HG03064 (cell line): ENCODE measurements at regions not wholly inside any gene's neighbourhood (a gene's known extent, or its start where the extent isn't known, plus 50 kb on each side); places are given as distances from the start of the nearest gene placed in this dataset.
"Not testable (repeated sequence)": the region's sequence is repeated elsewhere in the genome, so short reads cannot be mapped to it uniquely, and the experiment has no call there.

ENCODE experiments used
- ATAC-seq: cut with Tn5 transposase; IDR thresholded peaks from one replicate; pipeline ENCODE4 v1.9.1; 2021; ENCODE audit warnings: low read depth; ENCODE audit not compliant: unreplicated experiment

GRCh38 chr16:21422824-21423223, 144.7 kb upstream of the CRYM start:
- ATAC-seq, result not testable (repeated sequence)

- ATAC-seq, result not testable (repeated sequence)
These were observed 126.6 kb upstream of the CRYM start for GRCh38 chr16:21404699-21405098.

GRCh38 chr16:21397866-21398265, 119.8 kb upstream of the CRYM start:
- not testable (repeated sequence) for ATAC-seq

GRCh38 chr16:21396545-21396944, 118.5 kb upstream of the CRYM start:
- not testable (repeated sequence) for ATAC-seq

- ATAC-seq, result not testable (repeated sequence)
These were observed 112.5 kb upstream of the CRYM start for GRCh38 chr16:21390634-21391033.

GRCh38 chr16:21389860-21390259, 111.8 kb upstream of the CRYM start:
- not testable (repeated sequence) for ATAC-seq

- ATAC-seq, result not testable (repeated sequence)
These were observed 109.7 kb upstream of the CRYM start for GRCh38 chr16:21387757-21388156.

GRCh38 chr16:21386201-21386915, 108.3 kb upstream of the CRYM start:
- not testable (repeated sequence) for ATAC-seq

- ATAC-seq, result not testable (repeated sequence)
These were observed 105.6 kb upstream of the CRYM start for GRCh38 chr16:21383682-21384081.

- not testable (repeated sequence) for ATAC-seq
These were observed 101.6 kb upstream of the CRYM start for GRCh38 chr16:21379645-21380044.

GRCh38 chr16:21376196-21376899, 98.3 kb upstream of the CRYM start:
- not testable (repeated sequence) for ATAC-seq

GRCh38 chr16:21375334-21375733, 97.2 kb upstream of the CRYM start:
- ATAC-seq, result not testable (repeated sequence)

GRCh38 chr16:21373454-21373853, 95.4 kb upstream of the CRYM start:
- ATAC-seq, result not testable (repeated sequence)

GRCh38 chr16:21372862-21373261, 94.8 kb upstream of the CRYM start:
- ATAC-seq, result not testable (repeated sequence)

GRCh38 chr16:21372162-21372835, 94.2 kb upstream of the CRYM start:
- not testable (repeated sequence) for ATAC-seq

GRCh38 chr16:21370791-21371190, 92.7 kb upstream of the CRYM start:
- ATAC-seq, result not testable (repeated sequence)

- ATAC-seq, result not testable (repeated sequence)
These were observed 91.2 kb upstream of the CRYM start for GRCh38 chr16:21368973-21369942.

- not testable (repeated sequence) for ATAC-seq
These were observed 89.8 kb upstream of the CRYM start for GRCh38 chr16:21367733-21368421.

- ATAC-seq, result not testable (repeated sequence)
These were observed 88.9 kb upstream of the CRYM start for GRCh38 chr16:21366998-21367397.
